HCT116 (cell line): ENCODE measurements at regions not wholly inside any gene's neighbourhood (a gene's known extent, or its start where the extent isn't known, plus 50 kb on each side); places are given as distances from the start of the nearest gene placed in this dataset.

Experiments
- ATAC-seq: fragments of 200-7000 bp; cut with Tn5 transposase; 2 replicates; pipeline ENCODE4 v1.9.1; 2020; ENCODE audit warnings: mild to moderate bottlenecking, moderate library complexity
- BruUV-seq: library from RNA; stranded (reverse); fragments of 400-500 nt; replicated peaks from 2 replicates; lab custom pipeline; 2021; lab: Mats Ljungman, UMichigan
- CTCF ChIA-PET: fragments of 300-600 bp; sonication (Branson Sonifier 250); formaldehyde crosslinking; loops from one replicate; lab custom pipeline; 2021; ENCODE audit warnings: antibody characterized with exemption; lab: Charles Lee
- POLR2A ChIA-PET: fragments of 300-600, 350-600 bp; sonication (Branson Sonifier 250); formaldehyde crosslinking; loops from one replicate; lab custom pipeline; 2021; ENCODE audit warnings: antibody characterized with exemption; lab: Charles Lee
- RAD21 ChIA-PET, 2 experiments: fragments of 300-600 bp; sonication (Branson Sonifier 250); formaldehyde crosslinking; loops; one replicate each; lab custom pipeline; 2023; ENCODE audit warnings: low total read pairs in 2 of 2; ENCODE audit not compliant: uncharacterized antibody in 2 of 2, unreplicated experiment in 2 of 2, low non-redundant PET in 1 of 2; lab: Charles Lee
- DNase-seq: peaks from one replicate; pipeline ENCODE4 v3.0.0-alpha.2; 2010; ENCODE audit warnings: low read depth, low spot score
- H2AFZ ChIP-seq: fragments of 200-600 bp; shearing (Covaris generic), sonication (generic); 2 replicates; pipeline ENCODE4 v1.6.1; 2017; ENCODE audit warnings: low read depth, mixed run types, mixed read lengths, antibody characterized with exemption, low read length; ENCODE audit not compliant: poor library complexity, severe bottlenecking
- H3K27ac ChIP-seq: 2 replicates; pipeline ENCODE4 v1.5.1; 2012; ENCODE audit warnings: low read depth, low read length
- H3K27me3 ChIP-seq: fragments of 200-600 bp; sonication (generic); 2 replicates; pipeline ENCODE4 v1.6.1; 2016; ENCODE audit warnings: mixed run types, low read length, mixed read lengths; ENCODE audit not compliant: insufficient read depth
- H3K36me3 ChIP-seq, 2 experiments: fragments of 200-500 bp in 1 of 2; fragments of 200-600 bp in 1 of 2; sonication (Bioruptor generic) in 1 of 2; sonication (generic) in 1 of 2; 2 replicates each; pipeline versions ENCODE4 v1.5.1 to v1.6.1; 2014 to 2016; ENCODE audit warnings: low read length in 2 of 2, inconsistent platforms in 1 of 2, mixed read lengths in 1 of 2, mixed run types in 1 of 2; ENCODE audit not compliant: insufficient read depth in 2 of 2, control insufficient read depth in 1 of 2
- H3K4me1 ChIP-seq, 2 experiments: fragments of 200-600 bp in 1 of 2; sonication (generic) in 1 of 2; 2 replicates each; pipeline versions ENCODE4 v1.5.1 to v1.6.1; 2012 to 2017; ENCODE audit warnings: low read length in 2 of 2, inconsistent platforms in 1 of 2, mild to moderate bottlenecking in 1 of 2, mixed read lengths in 1 of 2, mixed run types in 1 of 2, moderate library complexity in 1 of 2; ENCODE audit not compliant: insufficient read depth in 2 of 2, control insufficient read depth in 1 of 2
- H3K4me2 ChIP-seq: fragments of 200-600 bp; sonication (generic); 2 replicates; pipeline ENCODE4 v1.6.1; 2017; ENCODE audit warnings: mixed run types, low read length, mixed read lengths
- H3K4me3 ChIP-seq, 2 experiments: fragments of 200-600 bp in 1 of 2; sonication (generic) in 1 of 2; replicated peaks in 1 of 2; 2 replicates each; pipeline ENCODE4 v1.5.1; 2011 to 2016; ENCODE audit warnings: low read length in 2 of 2, control low read depth in 1 of 2, low read depth in 1 of 2, mild to moderate bottlenecking in 1 of 2, mixed read lengths in 1 of 2, mixed run types in 1 of 2
- H3K79me2 ChIP-seq: fragments of 200-600 bp; sonication (generic); 2 replicates; pipeline ENCODE4 v1.6.1; 2017; ENCODE audit warnings: mild to moderate bottlenecking, mixed run types, low read length, moderate library complexity, mixed read lengths; ENCODE audit not compliant: insufficient read depth
- H3K9ac ChIP-seq: fragments of 200-600 bp; sonication (generic); 2 replicates; pipeline ENCODE4 v1.6.1; 2016; ENCODE audit warnings: low read length, mixed read lengths
- H3K9me2 ChIP-seq: fragments of 200-600 bp; sonication (generic), shearing (Covaris generic); 2 replicates; pipeline ENCODE4 v1.6.1; 2017; ENCODE audit warnings: mixed run types, mild to moderate bottlenecking, moderate library complexity; ENCODE audit not compliant: insufficient read depth
- H3K9me3 ChIP-seq, 2 experiments: fragments of 200-500 bp in 1 of 2; fragments of 200-600 bp in 1 of 2; sonication (Bioruptor generic) in 1 of 2; sonication (generic) in 1 of 2; 2 replicates each; pipeline ENCODE4 v1.6.1; 2014 to 2017; ENCODE audit warnings: low read length in 2 of 2, mixed read lengths in 2 of 2, inconsistent platforms in 1 of 2, low read depth in 1 of 2, mild to moderate bottlenecking in 1 of 2, mixed run types in 1 of 2, moderate library complexity in 1 of 2; ENCODE audit not compliant: control insufficient read depth in 1 of 2, insufficient read depth in 1 of 2
- H4K20me1 ChIP-seq: fragments of 200-600 bp; sonication (generic), shearing (Covaris generic); 2 replicates; pipeline ENCODE4 v1.6.1; 2017; ENCODE audit warnings: mixed run types, mild to moderate bottlenecking, moderate library complexity; ENCODE audit not compliant: insufficient read depth
- CBX3 ChIP-seq: IDR thresholded peaks from 2 replicates; pipeline ENCODE4 v1.6.1; 2012; ENCODE audit warnings: low read depth
- EGR1 ChIP-seq: IDR thresholded peaks from 2 replicates; pipeline ENCODE4 v1.6.1; 2012; ENCODE audit warnings: low read depth
- ELF1 ChIP-seq: IDR thresholded peaks from 2 replicates; pipeline ENCODE4 v1.6.1; 2012; ENCODE audit warnings: low read depth, borderline replicate concordance
- EZH2 ChIP-seq: fragments of 200-600 bp; sonication (generic); IDR thresholded peaks from 2 replicates; pipeline ENCODE4 v1.6.1; 2017; ENCODE audit warnings: antibody characterized with exemption, mixed run types
- EZH2phosphoT487 ChIP-seq: fragments of 200-600 bp; IDR thresholded peaks from 2 replicates; pipeline ENCODE4 v1.6.1; 2018; ENCODE audit warnings: antibody characterized with exemption, borderline replicate concordance
- FOSL1 ChIP-seq: IDR thresholded peaks from 2 replicates; pipeline ENCODE4 v1.6.1; 2012; ENCODE audit warnings: low read depth
- SIN3A ChIP-seq: IDR thresholded peaks from 2 replicates; pipeline ENCODE4 v1.6.1; 2012; ENCODE audit warnings: low read depth
- SRF ChIP-seq: IDR thresholded peaks from 2 replicates; pipeline ENCODE4 v1.6.1; 2012; ENCODE audit warnings: low read depth
- ZFX ChIP-seq: fragments of 450-650 bp; IDR thresholded peaks from 2 replicates; pipeline ENCODE4 v1.6.1; 2017
- ZNF274 ChIP-seq: fragments of 200-500 bp; sonication (Bioruptor generic); IDR thresholded peaks from 2 replicates; pipeline ENCODE4 v1.6.1; 2014; ENCODE audit warnings: mild to moderate bottlenecking, low read depth, low read length, inconsistent platforms
- intact Hi-C: fragments of 100-400 bp; cut with micrococcal nuclease; formaldehyde crosslinking; loops from 2 replicates; pipeline ENCODE4 v1.10.0; 2022
- TF ChIP-seq, protein P1 (sequence below): IDR thresholded peaks from 2 replicates; pipeline ENCODE4 v1.6.1; 2012
- TF ChIP-seq, protein P2 (sequence below): IDR thresholded peaks from 2 replicates; pipeline ENCODE4 v1.6.1; 2011; ENCODE audit warnings: mild to moderate bottlenecking, low read length, moderate library complexity; ENCODE audit not compliant: insufficient replicate concordance; ENCODE audit errors: extremely low read depth
- TF ChIP-seq, protein P3 (sequence below): IDR thresholded peaks from 2 replicates; pipeline ENCODE4 v1.6.1; 2012; ENCODE audit warnings: low read depth

DNA sequence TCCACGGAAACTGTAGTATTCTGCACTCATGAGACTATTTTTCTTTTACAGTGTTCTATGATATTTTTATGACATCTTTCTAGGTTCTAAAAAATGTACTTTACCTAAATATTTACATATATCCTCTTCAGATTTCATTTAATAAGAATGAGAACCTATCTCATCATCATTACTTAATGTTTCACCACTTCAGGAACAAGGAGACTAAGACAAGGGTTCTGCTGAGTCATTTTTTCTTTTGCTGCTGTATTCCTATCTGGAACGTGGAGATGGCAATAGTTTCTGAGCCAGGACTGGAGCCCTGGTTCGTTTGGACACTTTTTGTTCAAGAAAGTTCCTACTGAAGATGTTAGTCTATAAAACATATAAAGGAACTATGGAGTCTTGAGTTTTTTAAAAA is 258.2 kb upstream of the MAP3K1 start:
- H3K27me3 ChIP-seq, result no peaks in the 10 kb centered on the region
- intact Hi-C loops, result no loop called here
- POLR2A ChIA-PET, result no interaction called here

More for the DNA sequence above, 258.2 kb upstream of the MAP3K1 start:
- no peak overlapping the region for H3K4me2 ChIP-seq
- BruUV-seq, result no TSS peak
- RAD21 ChIA-PET, result no interaction called here
- no peaks in the 10 kb centered on the region for H3K9me3 ChIP-seq
- TF ChIP-seq ZFX, result no peak
- no peak for TF ChIP-seq EZH2phosphoT487
- TF ChIP-seq, protein P1, sequence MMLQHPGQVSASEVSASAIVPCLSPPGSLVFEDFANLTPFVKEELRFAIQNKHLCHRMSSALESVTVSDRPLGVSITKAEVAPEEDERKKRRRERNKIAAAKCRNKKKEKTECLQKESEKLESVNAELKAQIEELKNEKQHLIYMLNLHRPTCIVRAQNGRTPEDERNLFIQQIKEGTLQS, result no peak
- no peak for TF ChIP-seq EZH2
- no peak for TF ChIP-seq ZNF274
- no peak for TF ChIP-seq SIN3A
- TF ChIP-seq FOSL1, result no peak
- no peak for TF ChIP-seq SRF
- TF ChIP-seq CBX3, result no peak
- TF ChIP-seq ELF1, result no peak
- TF ChIP-seq, protein P2, sequence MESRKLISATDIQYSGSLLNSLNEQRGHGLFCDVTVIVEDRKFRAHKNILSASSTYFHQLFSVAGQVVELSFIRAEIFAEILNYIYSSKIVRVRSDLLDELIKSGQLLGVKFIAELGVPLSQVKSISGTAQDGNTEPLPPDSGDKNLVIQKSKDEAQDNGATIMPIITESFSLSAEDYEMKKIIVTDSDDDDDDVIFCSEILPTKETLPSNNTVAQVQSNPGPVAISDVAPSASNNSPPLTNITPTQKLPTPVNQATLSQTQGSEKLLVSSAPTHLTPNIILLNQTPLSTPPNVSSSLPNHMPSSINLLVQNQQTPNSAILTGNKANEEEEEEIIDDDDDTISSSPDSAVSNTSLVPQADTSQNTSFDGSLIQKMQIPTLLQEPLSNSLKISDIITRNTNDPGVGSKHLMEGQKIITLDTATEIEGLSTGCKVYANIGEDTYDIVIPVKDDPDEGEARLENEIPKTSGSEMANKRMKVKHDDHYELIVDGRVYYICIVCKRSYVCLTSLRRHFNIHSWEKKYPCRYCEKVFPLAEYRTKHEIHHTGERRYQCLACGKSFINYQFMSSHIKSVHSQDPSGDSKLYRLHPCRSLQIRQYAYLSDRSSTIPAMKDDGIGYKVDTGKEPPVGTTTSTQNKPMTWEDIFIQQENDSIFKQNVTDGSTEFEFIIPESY, result no peak
- TF ChIP-seq EGR1, result no peak
- TF ChIP-seq, protein P3, sequence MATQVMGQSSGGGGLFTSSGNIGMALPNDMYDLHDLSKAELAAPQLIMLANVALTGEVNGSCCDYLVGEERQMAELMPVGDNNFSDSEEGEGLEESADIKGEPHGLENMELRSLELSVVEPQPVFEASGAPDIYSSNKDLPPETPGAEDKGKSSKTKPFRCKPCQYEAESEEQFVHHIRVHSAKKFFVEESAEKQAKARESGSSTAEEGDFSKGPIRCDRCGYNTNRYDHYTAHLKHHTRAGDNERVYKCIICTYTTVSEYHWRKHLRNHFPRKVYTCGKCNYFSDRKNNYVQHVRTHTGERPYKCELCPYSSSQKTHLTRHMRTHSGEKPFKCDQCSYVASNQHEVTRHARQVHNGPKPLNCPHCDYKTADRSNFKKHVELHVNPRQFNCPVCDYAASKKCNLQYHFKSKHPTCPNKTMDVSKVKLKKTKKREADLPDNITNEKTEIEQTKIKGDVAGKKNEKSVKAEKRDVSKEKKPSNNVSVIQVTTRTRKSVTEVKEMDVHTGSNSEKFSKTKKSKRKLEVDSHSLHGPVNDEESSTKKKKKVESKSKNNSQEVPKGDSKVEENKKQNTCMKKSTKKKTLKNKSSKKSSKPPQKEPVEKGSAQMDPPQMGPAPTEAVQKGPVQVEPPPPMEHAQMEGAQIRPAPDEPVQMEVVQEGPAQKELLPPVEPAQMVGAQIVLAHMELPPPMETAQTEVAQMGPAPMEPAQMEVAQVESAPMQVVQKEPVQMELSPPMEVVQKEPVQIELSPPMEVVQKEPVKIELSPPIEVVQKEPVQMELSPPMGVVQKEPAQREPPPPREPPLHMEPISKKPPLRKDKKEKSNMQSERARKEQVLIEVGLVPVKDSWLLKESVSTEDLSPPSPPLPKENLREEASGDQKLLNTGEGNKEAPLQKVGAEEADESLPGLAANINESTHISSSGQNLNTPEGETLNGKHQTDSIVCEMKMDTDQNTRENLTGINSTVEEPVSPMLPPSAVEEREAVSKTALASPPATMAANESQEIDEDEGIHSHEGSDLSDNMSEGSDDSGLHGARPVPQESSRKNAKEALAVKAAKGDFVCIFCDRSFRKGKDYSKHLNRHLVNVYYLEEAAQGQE, result no peak
- H3K79me2 ChIP-seq, result no peaks in the 10 kb centered on the region
- H3K4me3 ChIP-seq, result no peak overlapping the region
- no peaks in the 10 kb centered on the region for H3K36me3 ChIP-seq
- H2AFZ ChIP-seq, result no peak overlapping the region
- H3K27ac ChIP-seq, result no peak overlapping the region
- ATAC-seq (no peak), DNase-seq (no peak)
- CTCF ChIA-PET, result no interaction called here
- H4K20me1 ChIP-seq, result no peaks in the 10 kb centered on the region
- no peaks in the 10 kb centered on the region for H3K4me1 ChIP-seq
- no peak overlapping the region for H3K9ac ChIP-seq
- no peaks in the 10 kb centered on the region for H3K9me2 ChIP-seq
